GM23248 (cell line): ENCODE measurements at regions not wholly inside any gene's neighbourhood (a gene's known extent, or its start where the extent isn't known, plus 50 kb on each side); places are given as distances from the start of the nearest gene placed in this dataset.

Experiments used
- EZH2 ChIP-seq: fragments of 200-600 bp; sonication (generic); IDR thresholded peaks from 2 replicates; pipeline ENCODE4 v1.6.1; 2018; ENCODE audit warnings: antibody characterized with exemption, mild to moderate bottlenecking; ENCODE audit not compliant: insufficient read depth, poor library complexity, severe bottlenecking
- EZH2phosphoT487 ChIP-seq: fragments of 200-600 bp; sonication (generic); IDR thresholded peaks from 2 replicates; pipeline ENCODE4 v1.6.1; 2018; ENCODE audit warnings: antibody characterized with exemption, moderate library complexity, mild to moderate bottlenecking, low read depth; ENCODE audit not compliant: insufficient read depth

GRCh38 chr18:72155327-72155726 lies 388.8 kb downstream of the CBLN2 start:
- no peak for TF ChIP-seq EZH2
- TF ChIP-seq EZH2phosphoT487: no peak
